Sigmoid colon (tissue), 6 donors: ENCODE measurements at regions not wholly inside any gene's neighbourhood (a gene's known extent, or its start where the extent isn't known, plus 50 kb on each side); places are given as distances from the start of the nearest gene placed in this dataset.

Source experiments
- DNase-seq: peaks from one replicate; pipeline ENCODE4 v3.0.0-alpha.2; 2019
- H3K27ac ChIP-seq, 4 donors: fragments of 200-600 bp; sonication (generic); one replicate each; pipeline ENCODE4 v1.5.1; 2016 to 2019; ENCODE audit warnings: mild to moderate bottlenecking in 1 of 4
- H3K27me3 ChIP-seq, 3 donors: fragments of 200-600 bp; sonication (generic); one replicate each; pipeline ENCODE4 v1.5.1; 2019; ENCODE audit warnings: mild to moderate bottlenecking in 1 of 3
- H3K36me3 ChIP-seq, 4 donors: fragments of 200-600 bp; sonication (generic); one replicate each; pipeline ENCODE4 v1.5.1; 2016 to 2019
- H3K4me1 ChIP-seq, 4 donors: fragments of 200-600 bp; sonication (generic); one replicate each; pipeline ENCODE4 v1.5.1; 2017 to 2019
- H3K4me3 ChIP-seq, 4 donors: fragments of 200-600 bp; sonication (generic); one replicate each; pipeline ENCODE4 v1.5.1; 2017 to 2019; ENCODE audit warnings: mild to moderate bottlenecking in 2 of 4, moderate library complexity in 1 of 4
- H3K9me3 ChIP-seq, 4 donors: fragments of 200-600 bp in 3 of 4; sonication (generic) in 3 of 4; one replicate each; pipeline versions ENCODE4 v1.5.1 to v1.6.1; 2013 to 2019
- EP300 ChIP-seq, 4 donors: sonication (generic); formaldehyde crosslinking; IDR thresholded peaks; one replicate each; pipeline ENCODE4 v1.6.1; 2017; ENCODE audit warnings: antibody characterized with exemption in 4 of 4
- POLR2A ChIP-seq, 2 donors: fragments of 450-650 bp; IDR thresholded peaks; one replicate each; pipeline ENCODE4 v1.6.1; 2016; ENCODE audit warnings: antibody characterized with exemption in 2 of 2, mild to moderate bottlenecking in 2 of 2, moderate library complexity in 2 of 2
- POLR2AphosphoS5 ChIP-seq, 4 donors: sonication (generic); formaldehyde crosslinking; IDR thresholded peaks; one replicate each; pipeline ENCODE4 v1.6.1; 2017; ENCODE audit warnings: antibody characterized with exemption in 4 of 4
- WGBS, 2 donors: extraction: QIAGEN DNeasy Blood & Tissue Kit; methylation state at CpG; one replicate each; pipeline ENCODE4 v1.1.7; 2013; 5-methylcytosine and 5-hydroxymethylcytosine counted together
- intact Hi-C: fragments of 100-400 bp; cut with DNase I; formaldehyde crosslinking; loops from one replicate; pipeline ENCODE4 v1.15.1; 2023
- TF ChIP-seq, protein P1 (sequence below), 4 experiments: fragments of 450-650 bp in 3 of 4; fragments of 200-600 bp in 1 of 4; IDR thresholded peaks; one replicate each; pipeline ENCODE4 v1.5.1; 2016 to 2019; ENCODE audit warnings: antibody characterized with exemption in 4 of 4, mild to moderate bottlenecking in 3 of 4, moderate library complexity in 2 of 4
- donor health status: healthy with polysubstance abuse.
- donor health status: healthy.

DNA sequence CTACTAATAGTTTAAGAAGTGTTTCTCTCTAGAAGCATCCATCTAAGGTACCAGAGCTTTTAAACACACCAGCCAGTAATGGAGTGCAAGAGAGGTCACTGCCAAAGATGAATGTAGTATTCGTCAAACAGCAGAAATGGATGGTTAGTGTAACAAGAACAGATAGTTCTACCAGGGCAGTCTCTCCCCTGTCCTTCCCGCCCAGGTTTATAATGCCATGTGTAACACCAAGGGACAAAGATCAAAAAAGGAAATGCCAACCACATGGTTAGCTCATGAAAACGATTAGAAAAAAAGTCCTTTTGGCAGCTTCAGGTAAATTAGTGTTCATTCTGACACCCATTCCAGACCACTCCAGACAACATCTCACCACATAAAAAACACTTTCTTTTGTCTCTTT, 100.9 kb downstream of the RPS29 start:
- H3K27me3 ChIP-seq = no peaks in the 10 kb centered on the region
- TF ChIP-seq POLR2A (IDR thresholded peaks at IDR 0.05) = no peak
- no peak for TF ChIP-seq EP300 (IDR thresholded peaks at IDR 0.05)
- TF ChIP-seq, protein P1, sequence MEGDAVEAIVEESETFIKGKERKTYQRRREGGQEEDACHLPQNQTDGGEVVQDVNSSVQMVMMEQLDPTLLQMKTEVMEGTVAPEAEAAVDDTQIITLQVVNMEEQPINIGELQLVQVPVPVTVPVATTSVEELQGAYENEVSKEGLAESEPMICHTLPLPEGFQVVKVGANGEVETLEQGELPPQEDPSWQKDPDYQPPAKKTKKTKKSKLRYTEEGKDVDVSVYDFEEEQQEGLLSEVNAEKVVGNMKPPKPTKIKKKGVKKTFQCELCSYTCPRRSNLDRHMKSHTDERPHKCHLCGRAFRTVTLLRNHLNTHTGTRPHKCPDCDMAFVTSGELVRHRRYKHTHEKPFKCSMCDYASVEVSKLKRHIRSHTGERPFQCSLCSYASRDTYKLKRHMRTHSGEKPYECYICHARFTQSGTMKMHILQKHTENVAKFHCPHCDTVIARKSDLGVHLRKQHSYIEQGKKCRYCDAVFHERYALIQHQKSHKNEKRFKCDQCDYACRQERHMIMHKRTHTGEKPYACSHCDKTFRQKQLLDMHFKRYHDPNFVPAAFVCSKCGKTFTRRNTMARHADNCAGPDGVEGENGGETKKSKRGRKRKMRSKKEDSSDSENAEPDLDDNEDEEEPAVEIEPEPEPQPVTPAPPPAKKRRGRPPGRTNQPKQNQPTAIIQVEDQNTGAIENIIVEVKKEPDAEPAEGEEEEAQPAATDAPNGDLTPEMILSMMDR (IDR thresholded peaks at IDR 0.05) = no peak
- TF ChIP-seq POLR2AphosphoS5 (IDR thresholded peaks at IDR 0.05) = no peak
- H3K36me3 ChIP-seq = no peaks in the 10 kb centered on the region
- no peaks in the 10 kb centered on the region for H3K4me1 ChIP-seq
- intact Hi-C loops = no loop called here
- no peaks in the 10 kb centered on the region for H3K9me3 ChIP-seq
- no peak overlapping the region for H3K4me3 ChIP-seq
- 14 to 46% methylated on average over 3 of the region's 3 CpGs for WGBS, 2 donors
- no peak overlapping the region for H3K27ac ChIP-seq
- DNase-seq = no peak

DNA sequence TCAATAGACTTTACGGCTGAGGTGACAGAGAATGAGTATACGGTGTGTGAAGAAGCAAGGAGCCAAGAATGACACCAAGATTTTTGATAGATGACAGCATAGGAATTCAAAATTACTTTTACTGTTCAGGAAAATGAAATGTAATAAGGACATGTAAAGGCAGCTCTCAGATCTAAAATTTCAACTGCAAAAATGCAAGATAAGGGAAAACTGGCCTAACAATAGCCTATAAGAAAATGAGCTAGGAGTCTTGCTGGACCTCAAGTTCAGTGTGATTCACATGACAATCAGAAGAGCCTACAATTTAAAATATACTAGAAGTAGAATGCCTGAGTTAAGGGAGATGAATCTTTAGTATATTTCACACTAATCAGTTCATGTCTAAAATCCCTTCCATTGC, 102.0 kb downstream of the RPS29 start:
- H3K4me1 ChIP-seq = no peaks in the 10 kb centered on the region
- intact Hi-C loops = no loop called here
- no peaks in the 10 kb centered on the region for H3K36me3 ChIP-seq
- TF ChIP-seq POLR2A (IDR thresholded peaks at IDR 0.05) (no peak), POLR2AphosphoS5 (IDR thresholded peaks at IDR 0.05) (no peak), EP300 (IDR thresholded peaks at IDR 0.05) (no peak)
- TF ChIP-seq, protein P1 (IDR thresholded peaks at IDR 0.05) = no peak
- WGBS, 2 donors = 91 to 94% methylated on average over 2 of the region's 2 CpGs
- H3K27ac ChIP-seq = no peak overlapping the region
- DNase-seq = no peak
- no peaks in the 10 kb centered on the region for H3K9me3 ChIP-seq
- no peak overlapping the region for H3K4me3 ChIP-seq
- H3K27me3 ChIP-seq = no peaks in the 10 kb centered on the region

DNA sequence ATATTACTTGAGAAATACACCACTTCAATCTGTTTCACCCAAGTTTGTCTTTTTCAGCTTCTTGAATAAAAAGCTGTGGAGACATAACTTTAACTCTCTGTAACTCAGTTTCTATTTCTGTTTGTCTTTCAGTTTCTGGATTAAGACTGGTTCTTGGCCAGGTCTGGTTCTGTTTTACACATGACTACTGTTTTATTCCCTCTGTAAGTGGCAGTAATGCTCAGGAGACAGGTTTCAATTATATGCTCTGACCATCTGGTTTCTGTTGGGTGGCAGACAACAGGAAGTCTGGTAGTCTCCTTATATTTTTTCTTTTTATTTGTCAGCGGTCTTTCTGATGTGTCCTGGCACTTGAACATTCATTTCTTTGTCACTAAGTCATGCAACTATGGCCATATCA, 102.9 kb downstream of the RPS29 start:
- TF ChIP-seq POLR2A (IDR thresholded peaks at IDR 0.05) (no peak), POLR2AphosphoS5 (IDR thresholded peaks at IDR 0.05) (no peak), EP300 (IDR thresholded peaks at IDR 0.05) (no peak)
- TF ChIP-seq, protein P1 (IDR thresholded peaks at IDR 0.05) = no peak
- Histone ChIP-seq H3K9me3 (no peaks in the 10 kb centered on the region), H3K27ac (no peak overlapping the region), H3K36me3 (no peaks in the 10 kb centered on the region), H3K27me3 (no peaks in the 10 kb centered on the region), H3K4me1 (no peaks in the 10 kb centered on the region), H3K4me3 (no peak overlapping the region)
- intact Hi-C loops = no loop called here
- WGBS, 2 donors = 15 to 34% methylated on average over 1 of the region's 1 CpG
- DNase-seq = no peak

DNA sequence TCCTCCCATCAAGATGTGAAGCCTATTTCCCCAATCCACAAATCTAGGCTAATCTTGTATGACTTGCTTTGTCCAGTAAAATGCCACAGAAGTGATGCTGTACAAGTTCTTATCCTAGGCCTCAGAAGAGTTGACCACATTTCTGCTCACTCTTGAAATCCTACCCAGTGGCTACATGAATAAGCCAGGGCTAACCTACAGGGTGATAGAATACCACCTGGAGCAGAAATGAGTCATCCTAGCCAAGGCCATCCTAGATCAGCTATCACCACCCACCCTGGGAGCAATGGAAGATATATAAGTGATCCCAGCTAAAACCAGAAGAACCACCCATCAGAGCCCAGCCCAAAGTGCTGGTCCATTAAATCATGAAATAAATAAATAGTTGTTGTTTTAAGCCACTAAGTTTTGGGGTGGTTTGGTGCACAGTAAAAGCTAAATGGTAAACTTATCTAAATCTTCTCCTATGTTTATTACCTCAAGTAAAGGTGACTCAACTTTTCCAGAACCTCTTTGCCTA, 105.1 kb downstream of the RPS29 start:
- intact Hi-C loops = no loop called here
- Histone ChIP-seq H3K27ac (no peak overlapping the region), H3K9me3 (no peaks in the 10 kb centered on the region), H3K4me3 (no peak overlapping the region), H3K27me3 (no peaks in the 10 kb centered on the region), H3K4me1 (no peaks in the 10 kb centered on the region), H3K36me3 (no peaks in the 10 kb centered on the region)
- no peak for DNase-seq
- TF ChIP-seq POLR2AphosphoS5 (IDR thresholded peaks at IDR 0.05) (no peak), EP300 (IDR thresholded peaks at IDR 0.05) (no peak), POLR2A (IDR thresholded peaks at IDR 0.05) (no peak)
- TF ChIP-seq, protein P1 (IDR thresholded peaks at IDR 0.05) = no peak

DNA sequence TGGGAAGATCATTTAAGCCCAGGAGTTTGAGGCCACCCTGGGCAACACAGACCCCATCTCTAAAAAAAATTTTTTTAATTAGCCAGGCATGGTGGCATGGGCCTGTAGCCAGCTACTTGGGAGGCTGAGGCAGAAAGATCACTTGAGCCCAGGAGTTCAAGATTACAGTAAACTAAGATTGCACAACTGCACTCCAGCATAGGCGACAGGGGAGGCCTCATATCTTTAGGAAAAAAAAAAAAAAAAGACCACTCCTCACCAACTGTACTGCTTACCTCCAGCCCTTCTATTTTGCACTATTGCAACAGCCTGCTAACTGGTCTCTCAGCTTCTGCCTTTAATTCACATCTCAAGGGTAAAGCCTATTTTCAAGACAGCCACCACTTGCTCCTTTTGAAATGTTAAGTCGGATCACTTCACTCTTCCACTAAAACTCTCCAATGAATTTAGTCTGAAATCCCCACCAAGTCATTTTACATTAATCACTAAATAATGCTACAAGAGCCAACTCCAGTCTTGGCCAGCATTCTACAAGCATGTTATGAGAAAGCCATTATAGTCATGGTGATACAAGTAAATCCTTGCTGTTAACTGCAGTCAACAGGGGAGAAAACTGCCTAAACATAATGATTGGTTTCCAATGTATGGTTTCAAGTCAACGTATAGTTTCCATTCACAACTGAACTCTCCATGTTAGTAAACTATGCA, 106.0 kb downstream of the RPS29 start:
- Histone ChIP-seq H3K36me3 (no peaks in the 10 kb centered on the region), H3K27ac (no peak overlapping the region), H3K4me3 (no peak overlapping the region), H3K27me3 (no peaks in the 10 kb centered on the region), H3K4me1 (no peaks in the 10 kb centered on the region), H3K9me3 (no peaks in the 10 kb centered on the region)
- intact Hi-C loops = no loop called here
- WGBS, 2 donors = 82 to 89% methylated on average over 3 of the region's 3 CpGs
- no peak for DNase-seq
- TF ChIP-seq POLR2A (IDR thresholded peaks at IDR 0.05) = no peak
